ENCODE measurements at regions not wholly inside any gene's neighbourhood (a gene's known extent, or its start where the extent isn't known, plus 50 kb on each side); places are given as distances from the start of the nearest gene placed in this dataset.

DNA sequence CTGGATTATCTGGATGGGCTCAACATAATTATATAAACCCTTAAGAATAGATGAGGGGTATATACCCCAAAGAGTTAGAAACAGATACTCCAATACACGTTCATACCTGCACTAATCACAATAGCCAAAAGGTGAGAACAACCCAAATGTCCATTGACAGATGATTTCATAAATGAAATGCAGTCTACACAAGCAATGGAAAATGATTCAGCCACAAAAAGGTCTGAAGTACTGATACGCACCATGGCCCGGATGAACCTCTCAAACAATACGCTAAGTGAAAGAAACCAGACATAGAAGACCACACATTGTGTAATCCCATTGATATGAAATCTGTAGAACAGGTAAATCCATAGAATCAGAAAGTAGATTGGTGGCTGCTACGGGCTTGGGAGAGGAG lies 316.8 kb downstream of the LPIN1 start:
- POLR2A ChIA-PET = no interaction called here

DNA sequence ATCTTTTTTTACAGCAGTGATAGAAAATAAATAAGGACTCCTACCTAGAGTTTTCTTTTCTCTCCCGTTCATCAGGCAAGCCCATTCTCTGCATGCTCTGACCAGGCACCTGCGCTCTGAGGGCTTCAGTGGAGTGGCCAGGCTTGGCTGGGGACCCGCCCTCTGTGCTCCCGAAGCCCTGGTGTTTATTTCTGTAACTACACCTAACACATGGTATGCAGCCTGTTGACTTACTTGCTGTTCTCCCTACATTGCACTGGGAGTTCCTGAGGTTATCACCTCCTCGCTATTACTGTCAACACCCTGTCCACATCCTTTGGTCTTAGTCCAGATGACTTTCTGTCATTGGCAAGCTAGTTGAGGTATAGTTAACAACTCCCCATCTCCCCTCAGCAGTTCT lies 317.7 kb downstream of the LPIN1 start:
- POLR2A ChIA-PET = no interaction called here
- CTCF ChIA-PET = interaction anchor here (0.9 kb wide), 1 partner anchor 13 kb away, joined by 3 read pairs; no protein-coding TSS in a partner anchor
- WGBS (ENCODE audit: missing lambda C conversion rate) = 20% methylated on average over 5 of the region's 5 CpGs

More for the DNA sequence above, 316.8 kb downstream of the LPIN1 start:
- FAIRE-seq (no peak), DNase-seq (ENCODE audit: low read depth in 1 of 2, low spot score in 1 of 2) (no peak), ATAC-seq (no peak)
- 33% methylated on average over 5 of the region's 5 CpGs for WGBS (ENCODE audit: missing lambda C conversion rate)
- H3K4me3 ChIP-seq = no peak overlapping the region
- no peak for TF ChIP-seq PHF8 (IDR thresholded peaks at IDR 0.05; ENCODE audit: borderline replicate concordance, low read depth)
- no peak for TF ChIP-seq SREBF2 (IDR thresholded peaks at IDR 0.05)
- no peak for TF ChIP-seq HOXA7 (CRISPR knock-in tag; IDR thresholded peaks at IDR 0.05)
- no peak for TF ChIP-seq ZC3H11A (IDR thresholded peaks at IDR 0.05)
- TF ChIP-seq, protein P1, sequence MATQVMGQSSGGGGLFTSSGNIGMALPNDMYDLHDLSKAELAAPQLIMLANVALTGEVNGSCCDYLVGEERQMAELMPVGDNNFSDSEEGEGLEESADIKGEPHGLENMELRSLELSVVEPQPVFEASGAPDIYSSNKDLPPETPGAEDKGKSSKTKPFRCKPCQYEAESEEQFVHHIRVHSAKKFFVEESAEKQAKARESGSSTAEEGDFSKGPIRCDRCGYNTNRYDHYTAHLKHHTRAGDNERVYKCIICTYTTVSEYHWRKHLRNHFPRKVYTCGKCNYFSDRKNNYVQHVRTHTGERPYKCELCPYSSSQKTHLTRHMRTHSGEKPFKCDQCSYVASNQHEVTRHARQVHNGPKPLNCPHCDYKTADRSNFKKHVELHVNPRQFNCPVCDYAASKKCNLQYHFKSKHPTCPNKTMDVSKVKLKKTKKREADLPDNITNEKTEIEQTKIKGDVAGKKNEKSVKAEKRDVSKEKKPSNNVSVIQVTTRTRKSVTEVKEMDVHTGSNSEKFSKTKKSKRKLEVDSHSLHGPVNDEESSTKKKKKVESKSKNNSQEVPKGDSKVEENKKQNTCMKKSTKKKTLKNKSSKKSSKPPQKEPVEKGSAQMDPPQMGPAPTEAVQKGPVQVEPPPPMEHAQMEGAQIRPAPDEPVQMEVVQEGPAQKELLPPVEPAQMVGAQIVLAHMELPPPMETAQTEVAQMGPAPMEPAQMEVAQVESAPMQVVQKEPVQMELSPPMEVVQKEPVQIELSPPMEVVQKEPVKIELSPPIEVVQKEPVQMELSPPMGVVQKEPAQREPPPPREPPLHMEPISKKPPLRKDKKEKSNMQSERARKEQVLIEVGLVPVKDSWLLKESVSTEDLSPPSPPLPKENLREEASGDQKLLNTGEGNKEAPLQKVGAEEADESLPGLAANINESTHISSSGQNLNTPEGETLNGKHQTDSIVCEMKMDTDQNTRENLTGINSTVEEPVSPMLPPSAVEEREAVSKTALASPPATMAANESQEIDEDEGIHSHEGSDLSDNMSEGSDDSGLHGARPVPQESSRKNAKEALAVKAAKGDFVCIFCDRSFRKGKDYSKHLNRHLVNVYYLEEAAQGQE (IDR thresholded peaks at IDR 0.05) = no peak
- no peak for TF ChIP-seq HDAC2 (IDR thresholded peaks at IDR 0.05)
- TF ChIP-seq, protein P2, sequence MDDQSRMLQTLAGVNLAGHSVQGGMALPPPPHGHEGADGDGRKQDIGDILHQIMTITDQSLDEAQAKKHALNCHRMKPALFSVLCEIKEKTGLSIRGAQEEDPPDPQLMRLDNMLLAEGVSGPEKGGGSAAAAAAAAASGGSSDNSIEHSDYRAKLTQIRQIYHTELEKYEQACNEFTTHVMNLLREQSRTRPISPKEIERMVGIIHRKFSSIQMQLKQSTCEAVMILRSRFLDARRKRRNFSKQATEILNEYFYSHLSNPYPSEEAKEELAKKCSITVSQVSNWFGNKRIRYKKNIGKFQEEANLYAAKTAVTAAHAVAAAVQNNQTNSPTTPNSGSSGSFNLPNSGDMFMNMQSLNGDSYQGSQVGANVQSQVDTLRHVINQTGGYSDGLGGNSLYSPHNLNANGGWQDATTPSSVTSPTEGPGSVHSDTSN (IDR thresholded peaks at IDR 0.05) = no peak
- no peak for TF ChIP-seq EHF (CRISPR knock-in tag; IDR thresholded peaks at IDR 0.05)
- no peak for TF ChIP-seq CBX8 (IDR thresholded peaks at IDR 0.05)
- TF ChIP-seq ZNF302 (CRISPR knock-in tag; IDR thresholded peaks at IDR 0.05) = no peak
- TF ChIP-seq, protein P3, sequence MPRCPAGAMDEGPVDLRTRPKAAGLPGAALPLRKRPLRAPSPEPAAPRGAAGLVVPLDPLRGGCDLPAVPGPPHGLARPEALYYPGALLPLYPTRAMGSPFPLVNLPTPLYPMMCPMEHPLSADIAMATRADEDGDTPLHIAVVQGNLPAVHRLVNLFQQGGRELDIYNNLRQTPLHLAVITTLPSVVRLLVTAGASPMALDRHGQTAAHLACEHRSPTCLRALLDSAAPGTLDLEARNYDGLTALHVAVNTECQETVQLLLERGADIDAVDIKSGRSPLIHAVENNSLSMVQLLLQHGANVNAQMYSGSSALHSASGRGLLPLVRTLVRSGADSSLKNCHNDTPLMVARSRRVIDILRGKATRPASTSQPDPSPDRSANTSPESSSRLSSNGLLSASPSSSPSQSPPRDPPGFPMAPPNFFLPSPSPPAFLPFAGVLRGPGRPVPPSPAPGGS (IDR thresholded peaks at IDR 0.05) = no peak
- TF ChIP-seq MAFK (IDR thresholded peaks at IDR 0.05; ENCODE audit: partially characterized antibody) = no peak
- no peak for TF ChIP-seq BHLHE40 (IDR thresholded peaks at IDR 0.05; ENCODE audit: low read depth, low read length)
- TF ChIP-seq JUN (IDR thresholded peaks at IDR 0.05) = no peak
- TF ChIP-seq, protein P4, sequence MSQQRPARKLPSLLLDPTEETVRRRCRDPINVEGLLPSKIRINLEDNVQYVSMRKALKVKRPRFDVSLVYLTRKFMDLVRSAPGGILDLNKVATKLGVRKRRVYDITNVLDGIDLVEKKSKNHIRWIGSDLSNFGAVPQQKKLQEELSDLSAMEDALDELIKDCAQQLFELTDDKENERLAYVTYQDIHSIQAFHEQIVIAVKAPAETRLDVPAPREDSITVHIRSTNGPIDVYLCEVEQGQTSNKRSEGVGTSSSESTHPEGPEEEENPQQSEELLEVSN (IDR thresholded peaks at IDR 0.05; ENCODE audit: borderline replicate concordance, low read depth) = no peak
- TF ChIP-seq, protein P5, sequence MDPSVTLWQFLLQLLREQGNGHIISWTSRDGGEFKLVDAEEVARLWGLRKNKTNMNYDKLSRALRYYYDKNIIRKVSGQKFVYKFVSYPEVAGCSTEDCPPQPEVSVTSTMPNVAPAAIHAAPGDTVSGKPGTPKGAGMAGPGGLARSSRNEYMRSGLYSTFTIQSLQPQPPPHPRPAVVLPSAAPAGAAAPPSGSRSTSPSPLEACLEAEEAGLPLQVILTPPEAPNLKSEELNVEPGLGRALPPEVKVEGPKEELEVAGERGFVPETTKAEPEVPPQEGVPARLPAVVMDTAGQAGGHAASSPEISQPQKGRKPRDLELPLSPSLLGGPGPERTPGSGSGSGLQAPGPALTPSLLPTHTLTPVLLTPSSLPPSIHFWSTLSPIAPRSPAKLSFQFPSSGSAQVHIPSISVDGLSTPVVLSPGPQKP (IDR thresholded peaks at IDR 0.05; ENCODE audit: low read depth, low read length) = no peak
- no peak for TF ChIP-seq RARB (CRISPR knock-in tag; IDR thresholded peaks at IDR 0.05)
- no peak overlapping the region for H3K27ac ChIP-seq
- no peak overlapping the region for H3K4me2 ChIP-seq
- H3K4me1 ChIP-seq = no peaks in the 10 kb centered on the region
- CTCF ChIA-PET = no interaction called here
- peaks cover 11% of the 10 kb centered on the region; the same call in 2 of the 3 replicates for H3K9me3 ChIP-seq

More for the DNA sequence above, 317.7 kb downstream of the LPIN1 start:
- H3K9me3 ChIP-seq = peaks cover 11% of the 10 kb centered on the region; the same call in 2 of the 3 replicates
- H3K4me2 ChIP-seq = no peak overlapping the region
- no peak overlapping the region for H3K27ac ChIP-seq
- no peak for FAIRE-seq
- DNase-seq (ENCODE audit: low read depth in 1 of 2, low spot score in 1 of 2) = no peak
- H3K4me1 ChIP-seq = no peaks in the 10 kb centered on the region
- peak; percentile 58 to 84; a peak in 3 of 6 replicates for ATAC-seq
- no peak overlapping the region for H3K4me3 ChIP-seq
- TF ChIP-seq FOXS1 (CRISPR knock-in tag; IDR thresholded peaks at IDR 0.05) (no peak), CHD2 (IDR thresholded peaks at IDR 0.05; ENCODE audit: low read length, partially characterized antibody) (no peak), POLR2A (IDR thresholded peaks at IDR 0.05; ENCODE audit: low read length) (no peak)
- TF ChIP-seq, protein P4 (IDR thresholded peaks at IDR 0.05; ENCODE audit: borderline replicate concordance, low read depth) = no peak

All from A549 (cell line).